Smooth muscle cell (in vitro differentiated cells): ENCODE measurements at regions not wholly inside any gene's neighbourhood (a gene's known extent, or its start where the extent isn't known, plus 50 kb on each side); places are given as distances from the start of the nearest gene placed in this dataset.

ENCODE experiments used
- DNase-seq: peaks from one replicate; lab custom pipeline; 2025; ENCODE audit not compliant: unreplicated experiment; lab: John Stamatoyannopoulos, UW
- H2AFZ ChIP-seq: fragments of 200-600 bp; sonication (generic); 2 replicates; pipeline ENCODE4 v1.6.0; 2016; ENCODE audit warnings: antibody characterized with exemption, low read depth, mild to moderate bottlenecking
- H3F3A ChIP-seq: fragments of 200-600 bp; sonication (generic); 2 replicates; pipeline ENCODE4 v1.6.0; 2017; ENCODE audit warnings: antibody characterized with exemption, low read depth
- H3K27ac ChIP-seq: fragments of 200-600 bp; sonication (generic); 2 replicates; pipeline ENCODE4 v1.5.1; 2016; ENCODE audit warnings: low read depth, mild to moderate bottlenecking
- H3K27me3 ChIP-seq: fragments of 200-600 bp; sonication (generic); 2 replicates; pipeline ENCODE4 v1.6.1; 2016; ENCODE audit warnings: low read depth, mild to moderate bottlenecking
- H3K36me3 ChIP-seq: fragments of 200-600 bp; sonication (generic); 2 replicates; pipeline ENCODE4 v1.5.1; 2016; ENCODE audit warnings: low read depth
- H3K4me1 ChIP-seq: fragments of 200-600 bp; sonication (generic); 2 replicates; pipeline ENCODE4 v1.5.1; 2016; ENCODE audit warnings: low read depth
- H3K4me2 ChIP-seq: fragments of 200-600 bp; sonication (generic); 2 replicates; pipeline ENCODE4 v1.6.0; 2016; ENCODE audit warnings: mild to moderate bottlenecking
- H3K4me3 ChIP-seq: fragments of 200-600 bp; sonication (generic); 2 replicates; pipeline ENCODE4 v1.5.1; 2016; ENCODE audit warnings: mild to moderate bottlenecking
- H3K79me2 ChIP-seq: fragments of 200-600 bp; sonication (generic); 2 replicates; pipeline ENCODE4 v1.6.0; 2016; ENCODE audit warnings: low read depth, mild to moderate bottlenecking
- H3K9ac ChIP-seq: fragments of 200-600 bp; sonication (generic); 2 replicates; pipeline ENCODE4 v1.6.0; 2016; ENCODE audit warnings: low read depth
- H3K9me3 ChIP-seq: fragments of 200-600 bp; sonication (generic); replicated peaks from 2 replicates; pipeline ENCODE4 v1.5.1; 2016; ENCODE audit warnings: low read depth
- H4K20me1 ChIP-seq: fragments of 200-600 bp; sonication (generic); 2 replicates; pipeline ENCODE4 v1.6.0; 2016; ENCODE audit warnings: low read depth
- WGBS: methylation state at CpG from one replicate; pipeline ENCODE4 v1.1.7; 2016; ENCODE audit warnings: low lambda C conversion rate; 5-methylcytosine and 5-hydroxymethylcytosine counted together
- TF ChIP-seq, protein P1 (sequence below): fragments of 200-600 bp; sonication (generic); IDR thresholded peaks from 2 replicates; pipeline ENCODE4 v1.5.1; 2017; ENCODE audit warnings: borderline replicate concordance, mild to moderate bottlenecking, antibody characterized with exemption; ENCODE audit not compliant: insufficient read depth, poor library complexity, severe bottlenecking

DNA sequence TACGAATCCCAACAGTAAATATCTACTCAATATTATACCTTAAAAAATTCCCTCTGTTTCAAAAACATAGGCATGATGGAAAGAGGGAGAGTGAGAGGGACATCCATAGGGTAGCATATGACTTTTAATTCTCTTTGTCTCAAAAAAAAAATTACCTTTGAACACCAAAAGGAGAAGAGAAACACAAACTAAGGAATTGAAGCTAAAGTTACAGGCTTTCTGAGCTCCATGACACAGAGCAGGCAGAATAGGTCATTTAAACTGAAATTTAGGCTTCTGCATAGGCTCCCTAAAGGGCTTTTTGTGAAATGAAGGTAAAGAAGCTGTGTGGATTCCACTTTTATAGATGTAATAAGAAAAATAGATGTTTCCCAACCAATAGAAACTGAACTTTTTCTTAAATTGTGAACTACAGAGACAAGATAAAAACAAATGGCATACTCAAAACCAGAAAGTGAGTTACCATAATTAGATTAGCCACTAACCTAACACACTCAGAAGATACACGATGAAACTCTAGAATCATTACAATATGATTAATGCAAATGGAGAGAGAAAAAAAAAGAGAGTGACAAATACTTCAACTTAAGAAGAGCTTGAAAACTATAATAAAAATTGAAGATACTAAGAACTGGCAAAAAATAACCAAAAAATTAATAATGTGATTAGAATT is 584.6 kb downstream of the GABRG1 start:
- no peak for DNase-seq
- Histone ChIP-seq H3K4me1 (no peaks in the 10 kb centered on the region), H3K27ac (no peak overlapping the region), H3K9me3 (no peaks in the 10 kb centered on the region), H3K4me3 (no peak overlapping the region), H3K27me3 (no peaks in the 10 kb centered on the region), H3K9ac (no peak overlapping the region), H3K79me2 (no peaks in the 10 kb centered on the region), H3K36me3 (no peaks in the 10 kb centered on the region), H3K4me2 (no peak overlapping the region), H4K20me1 (no peaks in the 10 kb centered on the region), H3F3A (no peaks in the 10 kb centered on the region), H2AFZ (no peak overlapping the region)
- TF ChIP-seq, protein P1, sequence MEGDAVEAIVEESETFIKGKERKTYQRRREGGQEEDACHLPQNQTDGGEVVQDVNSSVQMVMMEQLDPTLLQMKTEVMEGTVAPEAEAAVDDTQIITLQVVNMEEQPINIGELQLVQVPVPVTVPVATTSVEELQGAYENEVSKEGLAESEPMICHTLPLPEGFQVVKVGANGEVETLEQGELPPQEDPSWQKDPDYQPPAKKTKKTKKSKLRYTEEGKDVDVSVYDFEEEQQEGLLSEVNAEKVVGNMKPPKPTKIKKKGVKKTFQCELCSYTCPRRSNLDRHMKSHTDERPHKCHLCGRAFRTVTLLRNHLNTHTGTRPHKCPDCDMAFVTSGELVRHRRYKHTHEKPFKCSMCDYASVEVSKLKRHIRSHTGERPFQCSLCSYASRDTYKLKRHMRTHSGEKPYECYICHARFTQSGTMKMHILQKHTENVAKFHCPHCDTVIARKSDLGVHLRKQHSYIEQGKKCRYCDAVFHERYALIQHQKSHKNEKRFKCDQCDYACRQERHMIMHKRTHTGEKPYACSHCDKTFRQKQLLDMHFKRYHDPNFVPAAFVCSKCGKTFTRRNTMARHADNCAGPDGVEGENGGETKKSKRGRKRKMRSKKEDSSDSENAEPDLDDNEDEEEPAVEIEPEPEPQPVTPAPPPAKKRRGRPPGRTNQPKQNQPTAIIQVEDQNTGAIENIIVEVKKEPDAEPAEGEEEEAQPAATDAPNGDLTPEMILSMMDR, result no peak
- WGBS, result 90% methylated on average over 2 of the region's 2 CpGs

- H3K27ac ChIP-seq, result no peak overlapping the region
- H3F3A ChIP-seq, result no peaks in the 10 kb centered on the region
- H3K4me1 ChIP-seq, result no peaks in the 10 kb centered on the region
- H4K20me1 ChIP-seq, result no peaks in the 10 kb centered on the region
- H3K9ac ChIP-seq, result no peak overlapping the region
- H2AFZ ChIP-seq, result no peak overlapping the region
- no peaks in the 10 kb centered on the region for H3K9me3 ChIP-seq
- no peaks in the 10 kb centered on the region for H3K36me3 ChIP-seq
- H3K4me3 ChIP-seq, result no peak overlapping the region
- WGBS, result 92% methylated on average over 14 of the region's 14 CpGs
- H3K27me3 ChIP-seq, result no peaks in the 10 kb centered on the region
- TF ChIP-seq, protein P1, result no peak
- H3K4me2 ChIP-seq, result no peak overlapping the region
- H3K79me2 ChIP-seq, result no peaks in the 10 kb centered on the region
- no peak for DNase-seq
Observed at GRCh38 chr4:45530498-45530897, 593.4 kb downstream of the GABRG1 start.

GRCh38 chr4:45527160-45527559 is 596.7 kb downstream of the GABRG1 start:
- TF ChIP-seq, protein P1, result no peak
- Histone ChIP-seq H3K4me3 (no peak overlapping the region), H3K9ac (no peak overlapping the region), H3K27ac (no peak overlapping the region), H3K27me3 (no peaks in the 10 kb centered on the region), H3K79me2 (no peaks in the 10 kb centered on the region), H3K4me2 (no peak overlapping the region), H3K36me3 (no peaks in the 10 kb centered on the region), H3K4me1 (no peaks in the 10 kb centered on the region), H4K20me1 (no peaks in the 10 kb centered on the region), H3F3A (no peaks in the 10 kb centered on the region), H2AFZ (no peak overlapping the region), H3K9me3 (no peaks in the 10 kb centered on the region)
- 91% methylated on average over 3 of the region's 3 CpGs for WGBS
- no peak for DNase-seq

DNA sequence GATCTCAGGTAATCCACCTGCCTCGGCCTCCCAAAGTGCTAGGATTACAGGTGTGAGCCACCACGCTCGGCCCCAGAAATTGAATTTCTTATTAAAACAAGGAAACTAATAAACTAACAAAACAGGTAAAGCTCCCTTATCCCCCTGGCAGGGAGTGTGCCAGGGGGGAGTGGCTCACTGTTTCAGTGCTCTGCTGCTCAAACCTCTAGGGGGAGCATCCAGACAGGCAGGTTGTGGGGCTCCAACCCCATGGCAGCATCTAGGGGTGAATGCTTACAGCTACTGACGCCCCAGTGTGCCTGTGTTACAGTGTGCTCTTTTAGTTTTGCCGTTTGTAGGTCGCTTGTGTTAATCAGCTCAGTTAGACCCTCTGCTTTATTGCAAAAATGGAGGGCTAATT is 605.0 kb downstream of the GABRG1 start:
- Histone ChIP-seq H3K4me3 (no peak overlapping the region), H3K9ac (no peak overlapping the region), H3K9me3 (no peaks in the 10 kb centered on the region), H4K20me1 (no peaks in the 10 kb centered on the region), H3K4me1 (no peaks in the 10 kb centered on the region), H3K79me2 (no peaks in the 10 kb centered on the region), H3F3A (no peaks in the 10 kb centered on the region), H3K27me3 (no peaks in the 10 kb centered on the region), H3K4me2 (no peak overlapping the region), H2AFZ (no peak overlapping the region), H3K27ac (no peak overlapping the region), H3K36me3 (no peaks in the 10 kb centered on the region)
- DNase-seq, result no peak
- TF ChIP-seq, protein P1, result no peak
- 88% methylated on average over 6 of the region's 6 CpGs for WGBS
